Parathyroid adenoma (tissue), 2 donors: ENCODE measurements at regions not wholly inside any gene's neighbourhood (a gene's known extent, or its start where the extent isn't known, plus 50 kb on each side); places are given as distances from the start of the nearest gene placed in this dataset.

ENCODE experiments used
- H2AFZ ChIP-seq: fragments of 300-600 bp; sonication (generic); one replicate; pipeline ENCODE4 v1.7.0; 2017; ENCODE audit warnings: antibody characterized with exemption, mild to moderate bottlenecking
- H3K27ac ChIP-seq: fragments of 300-600 bp; sonication (generic); one replicate; pipeline ENCODE4 v1.7.0; 2017
- H3K27me3 ChIP-seq: fragments of 300-600 bp; sonication (generic); one replicate; pipeline ENCODE4 v1.7.0; 2017; ENCODE audit warnings: low read length; ENCODE audit not compliant: control insufficient read depth, insufficient read depth
- H3K36me3 ChIP-seq: fragments of 300-600 bp; sonication (generic); one replicate; pipeline ENCODE4 v1.7.0; 2017; ENCODE audit warnings: low read length; ENCODE audit not compliant: control insufficient read depth, insufficient read depth
- H3K4me1 ChIP-seq: fragments of 300-600 bp; sonication (generic); one replicate; pipeline ENCODE4 v1.7.0; 2017; ENCODE audit warnings: control low read depth
- H3K4me2 ChIP-seq: fragments of 300-600 bp; sonication (generic); one replicate; pipeline ENCODE4 v1.7.0; 2017; ENCODE audit warnings: low read length
- H3K4me3 ChIP-seq: fragments of 300-600 bp; sonication (generic); one replicate; pipeline ENCODE4 v1.7.0; 2017; ENCODE audit warnings: low read depth, low read length
- H3K79me2 ChIP-seq: fragments of 300-600 bp; sonication (generic); one replicate; pipeline ENCODE4 v1.7.0; 2017; ENCODE audit warnings: control low read depth
- H3K9ac ChIP-seq: fragments of 300-600 bp; sonication (generic); one replicate; pipeline ENCODE4 v1.7.0; 2017; ENCODE audit warnings: mild to moderate bottlenecking
- H3K9me3 ChIP-seq: fragments of 300-600 bp; sonication (generic); one replicate; pipeline ENCODE4 v1.7.0; 2017; ENCODE audit warnings: low read length; ENCODE audit not compliant: control insufficient read depth
- TF ChIP-seq, protein P1 (sequence below): fragments of 300-600 bp; sonication (generic); IDR thresholded peaks from one replicate; pipeline ENCODE4 v1.7.0; 2017; ENCODE audit warnings: antibody characterized with exemption, mild to moderate bottlenecking
- donor health status: primary hyperparathyroidism.

DNA sequence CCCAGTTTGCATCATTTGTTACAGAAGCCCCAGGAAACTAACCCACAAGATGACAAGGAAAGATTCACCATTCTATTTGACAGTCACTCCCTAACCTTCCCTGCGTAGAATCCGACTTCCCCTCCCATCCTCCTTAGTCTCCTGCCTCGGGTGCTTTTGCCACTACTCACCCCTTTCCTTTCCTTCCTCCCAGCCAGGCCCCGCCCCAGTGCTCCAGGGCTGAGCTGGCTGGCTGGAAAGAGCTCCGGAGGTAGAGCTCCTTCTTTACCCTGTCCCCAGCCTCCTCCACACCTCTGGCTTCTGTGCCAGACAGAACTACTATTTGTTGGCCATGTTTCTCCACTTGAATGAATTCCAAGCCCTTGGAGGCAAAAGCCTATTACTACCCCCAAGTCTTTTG lies 317.6 kb upstream of the NCKAP5 start:
- Histone ChIP-seq H3K27ac (no peak overlapping the region), H3K4me3 (no peak overlapping the region), H3K36me3 (no peaks in the 10 kb centered on the region), H3K9me3 (no peaks in the 10 kb centered on the region), H3K4me1 (no peaks in the 10 kb centered on the region), H3K27me3 (no peaks in the 10 kb centered on the region), H2AFZ (no peak overlapping the region), H3K4me2 (no peak overlapping the region), H3K79me2 (no peaks in the 10 kb centered on the region), H3K9ac (no peak overlapping the region)
- TF ChIP-seq, protein P1, sequence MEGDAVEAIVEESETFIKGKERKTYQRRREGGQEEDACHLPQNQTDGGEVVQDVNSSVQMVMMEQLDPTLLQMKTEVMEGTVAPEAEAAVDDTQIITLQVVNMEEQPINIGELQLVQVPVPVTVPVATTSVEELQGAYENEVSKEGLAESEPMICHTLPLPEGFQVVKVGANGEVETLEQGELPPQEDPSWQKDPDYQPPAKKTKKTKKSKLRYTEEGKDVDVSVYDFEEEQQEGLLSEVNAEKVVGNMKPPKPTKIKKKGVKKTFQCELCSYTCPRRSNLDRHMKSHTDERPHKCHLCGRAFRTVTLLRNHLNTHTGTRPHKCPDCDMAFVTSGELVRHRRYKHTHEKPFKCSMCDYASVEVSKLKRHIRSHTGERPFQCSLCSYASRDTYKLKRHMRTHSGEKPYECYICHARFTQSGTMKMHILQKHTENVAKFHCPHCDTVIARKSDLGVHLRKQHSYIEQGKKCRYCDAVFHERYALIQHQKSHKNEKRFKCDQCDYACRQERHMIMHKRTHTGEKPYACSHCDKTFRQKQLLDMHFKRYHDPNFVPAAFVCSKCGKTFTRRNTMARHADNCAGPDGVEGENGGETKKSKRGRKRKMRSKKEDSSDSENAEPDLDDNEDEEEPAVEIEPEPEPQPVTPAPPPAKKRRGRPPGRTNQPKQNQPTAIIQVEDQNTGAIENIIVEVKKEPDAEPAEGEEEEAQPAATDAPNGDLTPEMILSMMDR, result no peak

DNA sequence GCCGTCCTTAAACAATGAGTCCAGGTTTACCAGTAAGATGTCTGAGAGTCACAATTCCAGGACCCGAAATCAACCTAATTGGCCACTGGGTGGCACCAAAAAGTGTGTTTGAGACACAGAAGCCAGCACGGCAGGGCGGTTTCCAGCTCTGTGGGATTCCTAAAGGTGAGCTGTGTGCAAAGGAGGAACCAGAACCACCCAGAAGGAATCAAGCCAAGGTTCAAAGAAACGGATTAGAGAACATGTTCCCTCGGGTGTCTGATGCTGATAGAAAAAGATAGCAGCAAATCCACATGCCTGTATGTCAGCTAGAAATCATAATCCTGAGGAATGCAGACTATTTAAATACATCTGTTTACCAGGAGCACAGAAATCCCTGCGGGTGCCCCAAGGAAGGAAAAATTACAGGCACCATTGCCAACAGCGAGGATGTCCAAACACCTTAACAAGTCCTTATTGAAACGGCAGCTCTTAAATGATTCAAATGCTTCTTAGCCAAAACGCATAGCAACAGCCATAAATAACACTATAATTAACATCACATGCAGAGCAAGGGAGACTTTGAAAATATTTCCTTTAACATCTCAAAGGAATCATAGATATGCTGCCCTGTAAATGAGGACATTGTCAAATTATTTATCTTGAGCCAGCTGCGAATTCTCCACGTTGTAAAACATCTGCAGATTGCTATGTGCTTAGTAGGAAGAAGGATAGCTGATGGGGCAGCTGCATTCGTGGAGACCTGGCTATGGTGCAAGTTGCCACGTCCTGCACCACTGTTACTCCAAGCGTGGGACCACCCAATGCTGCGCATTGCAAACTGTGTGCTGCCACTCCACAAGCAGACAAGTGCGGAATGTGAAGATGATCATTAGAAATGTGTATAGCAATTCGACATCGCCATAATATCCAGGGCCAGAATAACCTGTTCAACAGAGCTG lies 318.7 kb upstream of the NCKAP5 start:
- Histone ChIP-seq H3K9me3 (no peaks in the 10 kb centered on the region), H2AFZ (peak overlapping the region; percentile 25), H3K4me2 (no peak overlapping the region), H3K4me1 (no peaks in the 10 kb centered on the region), H3K27me3 (no peaks in the 10 kb centered on the region), H3K4me3 (no peak overlapping the region), H3K9ac (no peak overlapping the region), H3K79me2 (no peaks in the 10 kb centered on the region), H3K27ac (no peak overlapping the region), H3K36me3 (no peaks in the 10 kb centered on the region)
- TF ChIP-seq, protein P1, result peak; percentile 41

DNA sequence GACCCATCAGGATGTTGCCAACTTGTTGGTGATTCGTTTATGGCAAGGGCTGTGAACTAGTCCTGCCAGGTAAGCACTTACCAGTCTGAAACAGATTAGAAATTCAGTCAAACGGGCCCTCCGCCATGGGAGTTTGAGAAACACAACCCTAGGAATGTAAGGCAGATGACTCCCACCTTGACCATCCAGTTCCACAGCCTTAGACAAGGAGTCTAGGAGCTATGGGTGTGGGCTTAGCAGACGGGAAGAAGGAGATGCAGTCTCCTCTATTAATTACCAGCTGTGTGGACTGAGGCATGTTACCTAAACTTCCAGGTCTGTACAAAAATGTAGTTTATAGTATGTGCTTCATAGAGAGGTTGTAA lies 319.4 kb upstream of the NCKAP5 start:
- Histone ChIP-seq H3K4me2 (no peak overlapping the region), H3K4me3 (no peak overlapping the region), H3K9ac (no peak overlapping the region), H3K9me3 (no peaks in the 10 kb centered on the region), H3K4me1 (no peaks in the 10 kb centered on the region), H3K36me3 (no peaks in the 10 kb centered on the region), H2AFZ (no peak overlapping the region), H3K27me3 (no peaks in the 10 kb centered on the region), H3K27ac (no peak overlapping the region), H3K79me2 (no peaks in the 10 kb centered on the region)
- TF ChIP-seq, protein P1, result no peak

DNA sequence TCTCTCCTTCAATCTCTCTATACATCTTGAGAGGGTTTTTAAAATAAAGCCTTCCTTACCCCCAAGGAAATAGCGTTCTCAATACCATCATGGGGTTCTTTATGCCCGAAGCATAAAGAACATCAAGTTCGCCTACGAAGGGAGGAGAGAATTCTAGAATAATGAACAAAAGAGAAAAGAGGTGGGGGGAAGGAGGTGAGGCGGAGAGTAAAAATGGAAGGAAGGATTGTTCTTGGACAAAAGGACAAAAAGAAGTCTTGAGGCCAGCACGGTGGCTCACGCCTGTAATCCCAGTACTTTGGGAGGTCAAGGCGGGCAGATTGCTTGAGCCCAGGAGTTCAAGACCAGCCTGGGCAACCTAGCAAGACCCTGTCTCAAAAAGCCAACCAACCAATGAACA lies 319.8 kb upstream of the NCKAP5 start:
- TF ChIP-seq, protein P1, result no peak
- no peaks in the 10 kb centered on the region for H3K36me3 ChIP-seq
- no peak overlapping the region for H3K4me2 ChIP-seq
- H3K27me3 ChIP-seq, result no peaks in the 10 kb centered on the region
- no peak overlapping the region for H3K9ac ChIP-seq
- no peaks in the 10 kb centered on the region for H3K9me3 ChIP-seq
- H2AFZ ChIP-seq, result no peak overlapping the region
- H3K4me1 ChIP-seq, result no peaks in the 10 kb centered on the region
- H3K27ac ChIP-seq, result no peak overlapping the region
- H3K79me2 ChIP-seq, result no peaks in the 10 kb centered on the region
- H3K4me3 ChIP-seq, result no peak overlapping the region
